HG02884 (cell line): ENCODE measurements at regions not wholly inside any gene's neighbourhood (a gene's known extent, or its start where the extent isn't known, plus 50 kb on each side); places are given as distances from the start of the nearest gene placed in this dataset.

Source experiments
- ATAC-seq: cut with Tn5 transposase; IDR thresholded peaks from one replicate; pipeline ENCODE4 v1.9.1; 2021; ENCODE audit warnings: mild to moderate bottlenecking, moderate library complexity; ENCODE audit not compliant: unreplicated experiment

GRCh38 chr10:88081457-88082054 is 218.1 kb downstream of the PTEN start:
- ATAC-seq = no peak

- ATAC-seq = no peak
Observed at GRCh38 chr10:88082391-88082790, 219.0 kb downstream of the PTEN start.

- peak; percentile 62 for ATAC-seq
Observed at GRCh38 chr10:88082806-88083596, 219.6 kb downstream of the PTEN start.

GRCh38 chr10:88083597-88083989 is 220.2 kb downstream of the PTEN start:
- ATAC-seq = no peak

GRCh38 chr10:88086187-88086960 is 222.9 kb downstream of the PTEN start:
- ATAC-seq = no peak

- ATAC-seq = no peak
Observed at GRCh38 chr10:88088441-88089340, 225.3 kb downstream of the PTEN start.

- ATAC-seq = no peak
Observed at GRCh38 chr10:88089498-88089897, 226.1 kb downstream of the PTEN start.

GRCh38 chr10:88090568-88091214 is 227.3 kb downstream of the PTEN start:
- ATAC-seq = no peak

- ATAC-seq = peak; percentile 71
Observed at GRCh38 chr10:88091490-88092061, 228.2 kb downstream of the PTEN start.

- ATAC-seq = no peak
Observed at GRCh38 chr10:88092265-88092664, 228.8 kb downstream of the PTEN start.

GRCh38 chr10:88092973-88093372 is 229.5 kb downstream of the PTEN start:
- no peak for ATAC-seq

- ATAC-seq = no peak
Observed at GRCh38 chr10:88094795-88095194, 231.4 kb downstream of the PTEN start.

- ATAC-seq = no peak
Observed at GRCh38 chr10:88095223-88095721, 231.8 kb downstream of the PTEN start.

GRCh38 chr10:88095778-88096431 is 232.5 kb downstream of the PTEN start:
- ATAC-seq = no peak

GRCh38 chr10:88097092-88097516 is 233.7 kb downstream of the PTEN start:
- ATAC-seq = no peak

GRCh38 chr10:88097536-88097935 is 234.1 kb downstream of the PTEN start:
- no peak for ATAC-seq

- no peak for ATAC-seq
Observed at GRCh38 chr10:88100281-88100680, 236.9 kb downstream of the PTEN start.

GRCh38 chr10:88101666-88102065 is 238.2 kb downstream of the PTEN start:
- no peak for ATAC-seq

GRCh38 chr10:88103576-88103975 is 240.2 kb downstream of the PTEN start:
- ATAC-seq = no peak
